Ammon's horn (tissue), 1 donor: ENCODE measurements at regions not wholly inside any gene's neighbourhood (a gene's known extent, or its start where the extent isn't known, plus 50 kb on each side); places are given as distances from the start of the nearest gene placed in this dataset.
"Not testable (repeated sequence)": the region's sequence is repeated elsewhere in the genome, so short reads cannot be mapped to it uniquely, and the experiment has no call there.

Experiments used
- DNase-seq: peaks from one replicate; pipeline ENCODE4 v3.0.0-alpha.2; 2016; ENCODE audit warnings: low spot score

GRCh38 chr13:48583859-48584311 lies 51.0 kb upstream of the RCBTB2 start:
- DNase-seq, result no peak

DNA sequence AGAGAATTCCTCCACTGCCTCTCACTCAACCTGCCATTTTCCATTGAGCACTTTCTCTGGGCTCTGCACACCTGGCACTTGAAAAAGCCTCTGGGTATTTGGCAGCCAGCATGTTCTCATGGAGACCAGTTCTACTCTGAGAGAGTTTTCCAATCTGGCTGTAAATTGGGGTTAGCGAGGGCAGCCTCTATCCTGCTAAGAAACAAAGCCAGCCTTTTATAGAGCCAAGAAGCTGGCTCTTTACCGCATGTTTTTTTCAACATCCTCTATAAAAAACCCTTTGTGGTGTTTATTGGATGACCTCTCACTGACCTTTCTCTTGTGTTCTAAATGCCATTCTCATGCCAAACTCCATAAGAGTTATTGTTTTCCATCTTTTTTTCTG lies 52.6 kb upstream of the RCBTB2 start:
- DNase-seq, result peak; percentile 86

- DNase-seq, result peak; percentile 70
Measured at GRCh38 chr13:48586591-48587103, 53.8 kb upstream of the RCBTB2 start.

DNA sequence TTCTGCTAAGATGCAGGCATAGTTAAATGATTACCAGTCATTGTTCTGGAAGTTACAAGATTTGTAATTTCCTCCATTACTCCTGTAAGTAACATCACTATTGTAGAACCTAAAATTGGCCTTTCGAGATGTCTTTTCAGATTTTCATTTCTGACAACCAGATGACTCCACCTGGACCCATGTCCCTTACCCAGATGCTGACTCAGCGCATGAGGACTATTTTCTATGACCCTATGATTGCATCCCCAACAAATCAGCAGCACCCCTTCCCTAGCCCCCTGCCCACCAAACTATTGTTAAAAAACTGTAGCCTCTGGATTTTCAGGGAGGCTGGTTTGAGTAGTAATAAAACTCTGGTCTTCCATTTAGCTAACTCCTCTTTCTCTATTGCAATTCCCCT lies 55.2 kb upstream of the RCBTB2 start:
- DNase-seq, result no peak

DNA sequence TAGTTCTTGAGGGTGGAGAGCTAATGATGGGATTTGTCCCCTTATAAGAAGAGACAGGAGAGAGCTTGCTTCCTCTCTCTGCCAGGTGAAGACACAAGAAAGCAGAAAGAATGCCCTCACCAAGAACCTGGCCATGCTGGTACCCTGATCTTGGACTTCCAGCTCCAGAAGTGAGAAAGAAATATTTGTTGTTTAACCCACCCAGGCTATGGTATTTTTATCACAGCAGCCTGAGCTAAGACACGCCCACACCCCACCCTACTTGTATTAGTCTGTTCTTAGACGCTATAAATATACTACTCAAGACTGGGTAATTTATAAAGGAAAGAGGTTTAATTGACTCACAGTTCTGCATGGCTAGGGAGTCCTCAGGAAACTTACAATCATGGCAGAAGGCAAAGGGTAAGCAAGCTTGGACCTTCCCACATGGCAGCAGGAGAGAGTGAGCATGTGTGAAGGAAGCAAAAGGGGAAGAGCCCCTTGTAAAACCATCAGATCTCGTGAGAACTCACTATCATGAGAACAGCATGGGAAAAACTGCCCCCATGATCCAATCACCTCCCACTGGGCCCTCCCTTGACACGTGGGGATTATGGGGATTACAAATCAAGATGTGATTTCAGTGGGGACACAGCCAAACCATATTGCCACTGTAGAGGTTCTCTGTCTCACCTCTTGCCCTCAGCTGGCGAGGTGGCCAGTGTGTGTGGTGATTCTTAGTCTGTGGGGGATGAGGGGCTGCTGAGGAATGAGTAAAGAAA lies 57.4 kb upstream of the RCBTB2 start:
- no peak for DNase-seq

DNA sequence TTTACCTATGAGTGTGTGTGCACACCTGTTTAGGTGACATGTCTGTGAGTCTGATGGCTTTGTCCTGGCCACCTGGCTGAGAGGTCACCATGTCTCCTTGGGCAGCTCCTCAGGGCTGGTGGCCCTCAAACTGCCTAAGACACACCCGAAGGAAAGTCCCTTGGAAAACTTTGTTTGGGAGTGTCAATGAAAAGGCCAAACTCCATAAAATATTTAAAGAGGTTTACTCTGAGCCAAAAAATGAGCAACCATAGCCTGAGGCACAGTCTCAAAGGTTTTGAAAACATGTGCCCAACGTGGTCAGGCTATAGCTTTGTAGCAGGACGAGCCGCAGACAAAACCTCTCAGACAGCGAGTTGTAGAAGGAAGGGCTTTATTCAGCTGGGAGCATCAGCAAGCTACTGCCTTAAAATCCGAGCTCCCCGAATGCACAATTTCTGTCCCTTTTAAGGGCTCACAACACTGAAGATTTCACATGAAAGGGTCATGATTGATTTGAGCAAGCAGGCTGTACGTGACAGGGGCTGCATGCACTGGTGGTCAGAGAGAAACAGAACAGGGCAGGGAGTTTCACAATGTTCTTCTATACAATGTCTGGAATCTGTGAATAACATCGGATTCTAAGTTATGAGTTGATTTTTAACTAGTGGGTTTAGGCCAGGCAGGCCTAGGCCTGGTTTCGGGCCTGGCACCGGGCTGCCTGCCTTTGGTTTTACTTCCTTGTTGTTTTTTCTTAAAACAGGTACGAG lies 58.4 kb upstream of the RCBTB2 start:
- not testable (repeated sequence) for DNase-seq

GRCh38 chr13:48591889-48592687 lies 59.2 kb upstream of the RCBTB2 start:
- DNase-seq, result no peak

- no peak for DNase-seq
Measured at GRCh38 chr13:48592688-48593049, 59.8 kb upstream of the RCBTB2 start.

DNA sequence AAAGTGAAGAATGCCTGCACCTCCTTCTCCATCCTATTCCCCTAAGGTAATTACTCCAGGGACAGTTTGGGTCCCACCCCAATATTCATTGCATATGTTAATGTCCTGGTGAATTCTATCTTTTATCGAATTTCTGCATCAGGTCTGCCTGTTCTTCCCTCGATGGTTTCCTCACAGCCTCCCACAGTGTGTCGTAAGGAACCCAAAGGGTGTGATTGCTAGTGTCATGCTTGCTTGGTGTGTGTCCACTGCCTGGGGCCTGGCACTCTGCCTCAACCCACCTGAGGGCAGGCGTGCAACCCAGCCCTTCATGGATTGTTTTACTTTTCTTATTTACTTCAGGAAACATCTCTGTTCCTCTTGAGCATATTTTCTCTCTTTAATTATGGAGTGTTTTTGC lies 60.2 kb upstream of the CYSLTR2 start:
- no peak for DNase-seq

DNA sequence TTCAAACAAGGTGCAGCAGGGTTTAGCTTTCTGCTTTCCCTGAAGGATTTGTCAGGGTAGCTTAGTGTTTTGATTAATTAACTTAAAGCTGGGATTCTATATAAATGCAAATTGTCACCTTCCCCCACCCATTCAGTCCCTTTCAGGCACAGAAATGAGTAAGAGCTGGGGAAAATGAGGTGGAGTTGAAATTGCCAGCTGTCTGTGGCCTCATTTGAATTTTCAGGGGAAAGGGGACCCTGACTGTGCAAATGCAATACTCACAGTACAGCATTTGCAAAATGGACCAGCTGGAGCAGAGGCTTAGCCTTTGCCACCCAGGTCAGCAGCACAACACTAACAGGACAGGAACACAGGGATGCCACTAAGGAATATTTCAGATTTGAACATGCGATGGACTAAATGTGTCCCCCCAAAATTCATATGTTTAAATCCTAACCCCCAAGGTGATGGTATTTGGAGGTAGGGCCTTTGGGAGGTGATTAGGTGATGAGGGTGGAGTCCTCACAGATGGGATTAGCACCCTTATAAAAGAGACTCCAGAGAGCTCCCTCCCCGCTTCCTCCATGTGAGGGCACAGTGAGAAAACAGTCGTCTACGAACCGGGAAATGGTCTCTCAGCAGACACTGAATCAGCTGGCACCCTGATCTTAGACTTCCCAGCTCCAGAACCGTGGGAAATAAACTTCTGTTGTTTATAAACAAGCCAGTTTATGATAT lies 59.5 kb upstream of the CYSLTR2 start:
- no peak for DNase-seq

GRCh38 chr13:48595431-48596429 lies 58.0 kb upstream of the CYSLTR2 start:
- DNase-seq, result peak; percentile 85

GRCh38 chr13:48600374-48601364 lies 53.1 kb upstream of the CYSLTR2 start:
- no peak for DNase-seq

GRCh38 chr13:48602296-48603016 lies 51.3 kb upstream of the CYSLTR2 start:
- no peak for DNase-seq

GRCh38 chr13:48603375-48603774 lies 50.4 kb upstream of the CYSLTR2 start:
- no peak for DNase-seq
